ENCODE measurements at regions not wholly inside any gene's neighbourhood (a gene's known extent, or its start where the extent isn't known, plus 50 kb on each side); places are given as distances from the start of the nearest gene placed in this dataset.
"Not testable (repeated sequence)": the region's sequence is repeated elsewhere in the genome, so short reads cannot be mapped to it uniquely, and the experiment has no call there.

- no peak for DNase-seq (ENCODE audit: low read depth)
These were observed 117.9 kb upstream of the MED14 start for GRCh38 chrX:40853004-40853815.

- no peak for DNase-seq (ENCODE audit: low read depth)
These were observed 118.4 kb upstream of the MED14 start for GRCh38 chrX:40853816-40854123.

DNA sequence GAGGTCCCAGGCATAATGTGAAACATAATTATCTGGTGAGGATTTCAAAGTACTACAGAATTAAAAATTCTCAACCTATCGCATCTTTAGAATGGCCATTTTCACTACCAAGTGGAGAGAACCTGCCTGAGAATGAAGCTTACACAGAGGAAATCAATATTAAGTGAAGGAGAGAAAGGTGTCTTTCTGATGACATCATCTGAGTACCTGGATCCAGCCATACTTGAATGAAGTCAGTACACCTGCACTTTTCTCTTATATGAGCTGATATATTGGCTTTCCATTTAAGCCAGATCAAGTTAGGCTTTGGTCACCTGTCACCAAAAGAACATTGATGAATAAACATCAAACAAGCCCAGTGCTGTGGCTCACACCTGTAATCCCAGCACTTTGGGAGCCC lies 118.9 kb upstream of the MED14 start:
- DNase-seq (ENCODE audit: low read depth), result no peak

GRCh38 chrX:40855411-40855810 lies 120.1 kb upstream of the MED14 start:
- no peak for DNase-seq (ENCODE audit: low read depth)

GRCh38 chrX:40855932-40856515 lies 120.7 kb upstream of the MED14 start:
- no peak for DNase-seq (ENCODE audit: low read depth)

GRCh38 chrX:40861952-40862554 lies 126.7 kb upstream of the MED14 start:
- not testable (repeated sequence) for DNase-seq (ENCODE audit: low read depth)

DNA sequence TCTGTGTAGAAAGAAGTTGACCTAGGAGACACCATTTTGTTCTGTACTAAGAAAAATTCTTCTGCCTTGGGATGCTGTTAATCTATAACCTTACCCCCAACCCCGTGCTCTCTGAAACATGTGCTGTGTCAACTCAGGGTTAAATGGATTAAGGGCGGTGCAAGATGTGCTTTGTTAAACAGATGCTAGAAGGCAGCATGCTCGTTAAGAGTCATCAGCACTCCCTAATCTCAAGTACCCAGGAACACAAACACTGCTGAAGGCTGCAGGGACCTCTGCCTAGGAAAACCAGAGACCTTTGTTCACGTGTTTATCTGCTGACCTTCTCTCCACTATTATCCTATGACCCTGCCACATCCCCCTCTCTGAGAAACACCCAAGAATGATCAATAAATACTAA lies 127.9 kb upstream of the MED14 start:
- not testable (repeated sequence) for DNase-seq (ENCODE audit: low read depth)

DNA sequence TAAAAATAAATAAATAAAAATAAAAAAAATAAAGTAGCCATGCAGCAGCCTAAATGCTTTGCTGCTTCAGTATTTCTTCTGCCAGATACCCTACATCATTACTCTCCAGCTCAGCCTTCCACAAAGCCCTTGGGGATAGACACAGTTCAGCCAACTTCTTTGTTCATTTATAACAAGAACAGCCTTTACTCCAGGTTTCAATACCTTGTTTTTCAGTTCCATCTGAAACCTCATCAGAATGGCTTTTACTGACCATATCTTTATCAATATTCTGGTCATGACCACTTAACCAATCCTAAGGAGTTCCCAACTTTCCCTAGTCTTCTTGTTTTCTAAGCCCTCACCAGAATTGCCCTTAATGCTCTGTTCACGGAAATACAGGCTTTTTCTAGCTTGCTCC lies 128.3 kb upstream of the MED14 start:
- DNase-seq (ENCODE audit: low read depth), result no peak

DNA sequence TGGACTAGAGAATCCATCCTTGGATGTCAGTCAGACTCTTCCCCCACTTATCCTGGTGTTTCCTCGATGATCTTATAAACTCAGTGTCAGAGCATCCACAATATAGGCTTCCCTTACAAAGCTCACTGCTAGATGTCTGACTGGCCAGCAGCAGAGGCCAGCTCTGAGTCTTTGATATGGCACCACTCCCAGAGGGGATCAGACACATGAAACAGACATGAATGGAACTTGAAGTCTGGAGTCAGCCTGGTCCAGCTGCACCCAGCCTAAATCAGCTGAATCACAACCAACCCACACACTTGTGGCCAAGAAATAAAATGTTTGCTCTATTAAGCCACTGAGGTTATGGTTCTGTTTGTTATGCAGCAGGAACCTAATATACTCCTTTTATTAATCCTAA lies 129.6 kb upstream of the MED14 start:
- DNase-seq (ENCODE audit: low read depth), result no peak

DNA sequence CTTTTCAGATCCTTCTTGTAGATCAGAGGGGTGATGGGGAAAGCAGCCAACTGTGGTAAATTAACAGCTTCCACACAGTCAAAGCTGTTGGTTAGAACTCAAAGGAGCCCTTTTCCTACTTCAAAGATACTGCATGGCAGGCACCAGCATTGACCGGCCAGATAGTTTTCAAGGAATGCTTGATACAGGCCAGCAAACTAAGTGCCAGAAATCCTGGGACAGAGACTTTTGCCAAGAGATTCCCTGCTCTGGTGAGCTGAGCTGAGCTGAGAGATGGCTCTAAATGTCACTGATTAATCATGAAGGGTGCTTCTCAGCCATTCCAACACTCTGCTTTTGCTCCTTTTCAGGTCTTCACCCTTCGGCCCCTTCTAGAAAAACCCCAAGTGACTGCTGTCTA lies 131.6 kb upstream of the MED14 start:
- no peak for DNase-seq (ENCODE audit: low read depth)

DNA sequence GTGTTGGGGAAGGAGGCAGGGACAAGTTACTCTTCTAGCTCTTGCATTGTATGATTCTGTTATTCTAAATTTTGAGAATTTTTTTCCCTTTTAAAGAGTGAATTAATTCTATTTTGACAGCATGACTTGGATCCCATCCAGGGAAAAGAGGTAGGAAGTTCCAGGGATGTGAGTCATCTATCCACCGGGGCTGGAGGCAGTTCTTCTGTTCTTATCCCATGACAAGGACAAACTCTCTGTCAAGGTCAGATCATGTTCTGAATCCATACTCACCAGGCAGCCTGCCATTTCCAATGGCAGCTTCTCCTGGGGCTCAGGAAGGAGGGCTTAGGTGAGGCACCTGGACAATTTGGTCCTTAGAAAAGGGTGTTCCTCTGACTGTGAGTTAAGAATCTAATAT lies 132.0 kb upstream of the MED14 start:
- no peak for DNase-seq (ENCODE audit: low read depth)

- no peak for DNase-seq (ENCODE audit: low read depth)
These were observed 133.5 kb upstream of the MED14 start for GRCh38 chrX:40868868-40869267.

DNA sequence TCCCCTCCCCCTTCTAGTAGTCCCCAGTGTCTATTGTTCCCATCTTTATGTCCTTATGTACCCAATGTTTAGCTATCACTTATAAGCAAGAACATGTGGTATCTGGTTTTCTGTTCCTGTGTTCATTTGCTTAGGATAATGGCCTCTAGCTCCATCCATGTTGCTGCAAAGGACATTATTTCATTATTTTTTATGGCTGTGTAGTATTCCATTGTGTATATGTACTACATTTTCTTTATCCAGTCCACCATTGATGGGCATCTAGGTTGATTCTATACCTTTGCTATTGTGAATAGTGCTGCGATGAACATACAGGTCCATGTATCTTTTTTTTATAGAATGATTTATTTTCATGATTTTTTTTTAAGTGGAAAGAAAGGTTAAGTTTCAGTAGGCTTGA lies 135.6 kb upstream of the MED14 start:
- DNase-seq (ENCODE audit: low read depth), result not testable (repeated sequence)

GRCh38 chrX:40871385-40872082 lies 136.2 kb upstream of the MED14 start:
- DNase-seq (ENCODE audit: low read depth), result no peak

- DNase-seq (ENCODE audit: low read depth), result no peak
These were observed 137.0 kb upstream of the MED14 start for GRCh38 chrX:40872351-40872750.

DNA sequence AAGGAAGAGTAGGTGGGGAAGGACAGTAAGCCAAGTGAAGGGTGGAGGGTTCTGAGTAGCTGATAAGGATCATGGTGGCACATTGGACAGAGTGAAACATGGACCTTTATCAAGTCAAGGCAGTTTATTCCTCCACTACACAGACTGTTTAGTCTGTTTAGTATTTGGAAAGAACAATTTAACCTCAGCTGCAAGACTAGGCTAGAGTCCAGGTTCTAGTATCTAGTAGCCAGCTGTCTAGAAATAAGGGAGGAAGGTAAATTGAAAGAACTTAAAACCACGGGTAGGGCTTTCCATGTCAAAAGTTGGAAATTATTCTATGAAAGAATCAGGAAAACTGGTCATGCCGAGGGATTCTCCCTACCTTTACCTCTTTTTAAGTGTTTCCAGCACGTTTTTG lies 140.1 kb upstream of the MED14 start:
- no peak for DNase-seq (ENCODE audit: low read depth)

DNA sequence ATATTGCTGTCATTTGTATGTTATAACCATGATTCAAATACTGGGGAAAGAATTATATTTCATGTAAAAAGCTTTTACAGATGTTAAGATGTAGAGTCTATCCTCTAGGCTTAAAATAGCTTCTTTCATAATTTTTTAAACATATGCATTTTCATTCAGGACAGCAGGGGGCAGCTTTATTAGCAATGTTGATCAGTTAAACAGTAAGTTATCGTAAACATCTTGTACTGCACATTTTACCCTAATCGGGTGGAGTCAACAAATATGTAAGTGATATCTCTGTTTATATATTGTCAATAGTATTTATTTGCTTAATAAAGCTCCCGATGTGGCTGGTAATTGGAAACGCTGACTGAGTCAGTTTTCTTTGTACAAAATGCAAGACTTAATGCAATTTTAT lies 142.5 kb upstream of the MED14 start:
- no peak for DNase-seq (ENCODE audit: low read depth)

DNA sequence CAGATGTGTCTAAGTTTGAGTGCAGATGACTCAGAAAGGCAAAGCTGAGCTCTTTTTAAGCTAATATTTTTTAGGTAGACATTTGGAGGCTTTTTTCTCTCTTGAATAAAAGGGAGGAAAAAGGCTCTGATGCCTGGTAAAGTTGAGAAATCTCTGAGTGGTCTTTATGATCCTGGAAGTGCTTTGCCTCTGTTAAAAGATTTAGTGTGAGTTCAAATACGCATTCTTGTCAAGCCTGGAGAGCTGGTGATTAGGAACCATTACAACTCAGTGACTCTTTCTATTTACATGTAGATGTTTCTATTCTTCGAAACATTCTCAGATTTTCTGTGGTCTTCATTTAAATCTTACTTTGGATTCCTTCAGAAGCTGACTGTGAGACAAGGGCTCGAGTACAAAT lies 143.4 kb upstream of the MED14 start:
- no peak for DNase-seq (ENCODE audit: low read depth)

DNA sequence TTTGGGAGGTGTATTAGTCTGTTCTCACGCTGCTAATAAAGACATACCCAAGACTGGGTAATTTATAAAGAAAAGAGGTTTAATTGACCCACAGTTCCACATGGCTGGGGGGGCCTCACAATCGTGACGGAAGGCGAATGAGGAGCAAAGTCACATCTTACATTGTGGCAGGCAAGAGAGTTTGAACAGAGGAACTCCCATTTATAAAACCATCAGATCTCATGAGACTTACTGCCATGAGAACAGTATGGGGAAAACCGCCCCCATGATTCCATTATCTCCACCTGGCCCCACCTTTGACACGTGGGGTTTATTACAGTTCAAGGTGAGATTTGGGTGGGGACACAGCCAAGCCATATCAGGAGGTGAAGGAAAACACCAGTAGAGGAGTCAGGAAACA lies 143.8 kb upstream of the MED14 start:
- DNase-seq (ENCODE audit: low read depth), result not testable (repeated sequence)

- DNase-seq (ENCODE audit: low read depth), result no peak
These were observed 145.4 kb upstream of the MED14 start for GRCh38 chrX:40880712-40881111.

DNA sequence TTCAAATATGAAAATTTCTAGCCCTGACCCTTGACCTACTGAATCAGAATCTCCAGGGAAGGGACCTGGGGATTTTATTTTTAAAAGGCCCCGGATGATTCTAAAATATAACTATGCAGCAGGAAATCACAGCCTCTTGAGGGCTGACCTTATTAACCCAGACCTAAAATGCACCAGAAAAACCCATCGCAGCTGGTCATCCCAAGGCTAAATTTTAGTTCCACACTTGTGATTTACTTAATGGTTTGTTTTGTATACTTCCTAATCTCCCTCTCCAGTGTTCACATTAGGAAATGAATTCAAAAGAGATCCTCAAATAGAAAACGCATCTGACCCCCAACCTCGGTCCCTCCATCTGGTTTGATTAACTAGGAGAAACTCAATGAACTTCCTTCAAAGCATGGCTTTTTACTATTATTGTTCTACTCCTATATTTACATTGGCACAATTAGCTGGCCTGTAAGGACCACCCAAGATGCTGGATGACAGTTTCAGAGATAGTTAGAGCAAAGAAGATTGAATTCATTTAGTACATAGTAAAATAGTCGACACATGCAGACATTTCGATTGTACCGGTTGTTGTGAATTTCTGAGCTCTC lies 147.8 kb upstream of the MED14 start:
- no peak for DNase-seq (ENCODE audit: low read depth)

- DNase-seq (ENCODE audit: low read depth), result no peak
These were observed 150.6 kb upstream of the MED14 start for GRCh38 chrX:40885989-40886388.

GRCh38 chrX:40887476-40887875 lies 152.1 kb upstream of the MED14 start:
- no peak for DNase-seq (ENCODE audit: low read depth)
